ENCODE measurements at regions not wholly inside any gene's neighbourhood (a gene's known extent, or its start where the extent isn't known, plus 50 kb on each side); places are given as distances from the start of the nearest gene placed in this dataset.

- TF ChIP-seq CTCF (IDR thresholded peaks at IDR 0.05), result no peak
- no peak for TF ChIP-seq POLR2A (IDR thresholded peaks at IDR 0.05)
These were observed 403.7 kb downstream of the CNTN3 start for GRCh38 chr3:74210739-74211138.

Measured in vagina (tissue), 2 donors.